Epidermal melanocyte (primary cell): ENCODE measurements at regions not wholly inside any gene's neighbourhood (a gene's known extent, or its start where the extent isn't known, plus 50 kb on each side); places are given as distances from the start of the nearest gene placed in this dataset.

Experiments used
- DNase-seq: peaks from one replicate; pipeline ENCODE4 v3.0.0; 2011; ENCODE audit warnings: low spot score; ENCODE audit not compliant: insufficient read length

GRCh38 chr1:98077691-98078090 lies 156.9 kb upstream of the DPYD start:
- no peak for DNase-seq

GRCh38 chr1:98075626-98076025 lies 154.8 kb upstream of the DPYD start:
- DNase-seq, result no peak

DNA sequence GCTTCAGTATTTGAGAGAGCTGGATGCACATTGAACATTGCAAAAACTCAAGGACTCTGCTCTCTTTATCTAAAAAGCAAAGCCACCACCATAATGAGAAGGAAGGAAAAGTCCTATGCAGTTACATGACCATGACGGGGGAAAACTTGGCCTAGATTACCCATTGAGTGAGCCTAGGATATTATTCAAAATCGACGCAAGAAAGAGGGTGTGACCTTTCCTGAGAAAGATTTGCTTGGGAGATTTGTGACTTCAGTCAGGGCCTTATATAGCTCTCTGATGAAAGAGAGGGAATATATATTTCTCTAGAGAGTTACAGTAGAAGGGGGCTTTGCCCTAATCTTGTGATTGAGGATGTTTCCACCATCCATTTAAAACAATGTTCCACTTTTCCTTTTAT lies 153.0 kb upstream of the DPYD start:
- DNase-seq, result no peak

- no peak for DNase-seq
These were observed 152.3 kb upstream of the DPYD start for GRCh38 chr1:98073106-98073505.

DNA sequence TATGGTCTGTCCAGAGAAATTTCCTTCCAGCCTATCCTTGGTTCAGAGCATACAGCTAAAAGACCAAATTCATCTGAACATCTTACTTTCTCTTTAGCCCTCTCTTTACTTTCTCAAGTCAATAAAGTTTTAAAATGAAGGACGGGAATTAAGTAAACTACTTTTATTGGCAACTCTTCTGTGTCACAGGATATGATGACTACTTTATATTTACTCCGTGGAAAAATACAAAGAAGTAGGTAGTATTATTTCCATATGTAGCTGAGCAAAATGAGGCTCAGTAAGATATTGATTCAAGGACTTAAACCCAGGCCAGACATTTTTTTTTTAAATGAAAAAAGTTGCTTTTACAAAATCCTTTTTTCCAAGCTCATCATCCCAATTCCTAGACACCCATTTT lies 151.2 kb upstream of the DPYD start:
- DNase-seq, result no peak

DNA sequence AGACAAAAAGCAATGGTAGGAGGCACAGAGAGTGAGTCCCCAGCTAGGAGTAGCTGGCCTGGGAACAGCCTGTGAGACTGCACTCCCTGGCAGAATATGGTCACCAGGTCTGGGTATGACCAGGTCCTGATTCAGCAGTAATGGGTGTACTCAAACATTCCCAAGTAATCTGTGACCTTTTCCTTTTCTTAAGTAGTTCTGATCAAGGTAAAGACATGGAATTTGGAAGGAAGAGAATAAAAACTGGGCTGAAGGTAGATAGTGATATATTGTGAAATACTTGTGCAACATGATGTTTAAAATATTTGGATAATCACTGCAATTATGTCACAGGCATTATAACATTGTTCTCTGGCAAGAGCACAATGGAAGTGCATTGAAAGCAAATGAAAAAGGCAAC lies 147.2 kb upstream of the DPYD start:
- no peak for DNase-seq

DNA sequence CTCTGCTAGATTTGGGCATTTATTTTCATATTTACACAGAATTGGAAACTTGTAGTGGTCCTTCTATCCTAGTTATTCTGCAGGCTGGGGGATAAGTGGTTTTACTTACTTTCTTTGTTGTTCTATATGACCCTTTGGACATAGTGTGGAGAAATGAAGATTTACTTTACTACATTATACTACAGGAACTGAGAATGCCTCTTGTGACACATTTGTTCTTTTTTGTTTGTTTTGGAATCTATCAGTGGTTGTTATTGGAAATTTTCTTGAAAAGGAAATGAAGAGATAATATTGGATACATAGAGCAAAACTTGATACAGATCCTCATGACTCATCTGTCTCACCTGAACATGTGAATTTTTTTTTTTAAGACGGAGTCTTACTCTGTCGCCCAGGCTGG lies 146.1 kb upstream of the DPYD start:
- no peak for DNase-seq

DNA sequence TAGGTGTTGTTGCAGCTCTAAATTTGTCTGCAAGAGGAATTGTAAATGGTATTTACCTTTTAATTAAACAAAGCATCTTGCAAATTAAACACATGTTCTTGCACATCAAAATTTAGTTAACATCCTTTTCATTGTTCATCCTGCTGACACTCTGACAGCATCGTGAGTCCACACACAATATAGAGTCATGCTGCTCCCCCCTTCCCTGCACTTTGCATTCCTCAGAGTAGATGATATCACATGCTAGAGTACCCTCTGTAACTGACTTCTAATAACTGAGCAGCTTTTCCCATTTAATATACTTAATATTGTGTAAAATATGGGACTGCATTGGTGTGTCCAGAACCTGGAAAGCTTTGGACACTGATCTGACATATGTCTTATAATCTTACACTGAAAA lies 138.8 kb upstream of the DPYD start:
- no peak for DNase-seq

DNA sequence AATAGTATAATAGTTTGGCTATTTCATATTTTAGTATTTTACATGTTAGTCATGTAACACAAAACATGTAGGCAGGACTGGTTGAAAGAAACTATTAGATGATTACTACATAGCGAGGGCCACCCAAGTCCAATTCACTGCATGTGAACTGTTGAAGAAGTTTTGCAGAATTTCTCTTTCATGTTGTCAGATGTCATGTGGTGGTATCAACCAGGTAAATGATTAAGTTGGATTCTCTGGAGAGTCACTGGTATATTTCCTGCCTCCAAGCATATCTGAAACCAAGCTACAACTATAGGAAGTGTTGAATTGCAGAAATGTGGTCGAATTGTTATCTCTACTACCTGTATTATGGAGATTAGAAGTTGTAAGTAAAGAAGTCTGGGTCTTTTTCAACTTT lies 137.8 kb upstream of the DPYD start:
- no peak for DNase-seq

DNA sequence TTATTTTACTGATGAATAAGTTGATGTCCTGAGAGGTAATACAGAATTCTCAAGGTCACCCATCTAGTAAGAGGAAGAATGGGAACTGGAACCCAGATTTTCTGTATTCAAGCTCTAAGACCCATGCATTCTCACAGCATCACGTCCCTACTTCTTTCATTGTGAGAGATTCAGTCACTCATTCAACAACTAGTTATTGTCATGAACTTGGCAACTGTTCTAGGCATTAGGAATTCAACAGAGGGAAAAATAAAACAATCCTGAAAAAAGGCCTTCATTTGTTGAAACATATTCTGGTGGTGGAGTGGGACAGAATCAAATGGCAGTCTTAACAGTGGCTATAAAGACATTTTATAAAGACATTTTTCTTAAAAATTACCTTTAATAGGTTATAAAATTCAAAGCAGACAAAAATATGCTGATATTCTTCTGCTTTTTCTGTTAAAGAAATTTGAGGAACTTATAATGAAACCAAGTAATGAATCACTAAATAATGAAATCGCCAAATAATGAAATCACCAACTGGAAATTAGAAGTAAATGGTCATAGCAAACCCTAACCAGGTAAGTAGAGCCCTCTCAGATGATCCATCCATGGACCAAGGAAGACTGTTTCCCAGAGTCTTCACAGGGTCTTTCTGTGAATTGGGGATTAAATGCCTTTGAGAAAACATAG lies 136.5 kb upstream of the DPYD start:
- DNase-seq, result no peak

DNA sequence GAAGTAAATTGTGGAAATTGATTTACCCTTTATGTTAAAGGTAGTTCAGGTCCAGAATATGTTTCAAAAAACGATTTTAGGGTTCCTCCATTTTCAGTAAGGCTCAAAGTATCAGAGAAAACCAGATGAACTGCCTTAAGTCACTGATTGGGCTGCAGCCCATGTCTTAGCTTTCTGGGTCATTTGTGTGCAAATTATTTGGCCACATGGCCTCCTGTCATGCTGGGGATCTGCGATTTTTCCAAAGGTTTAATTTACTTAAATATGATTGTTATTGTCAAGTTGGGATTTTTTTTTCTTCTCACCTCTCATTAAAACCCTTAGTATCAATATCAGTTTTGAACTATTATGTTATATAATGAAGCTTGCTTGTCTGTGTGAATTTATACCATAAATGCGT lies 135.9 kb upstream of the DPYD start:
- no peak for DNase-seq

DNA sequence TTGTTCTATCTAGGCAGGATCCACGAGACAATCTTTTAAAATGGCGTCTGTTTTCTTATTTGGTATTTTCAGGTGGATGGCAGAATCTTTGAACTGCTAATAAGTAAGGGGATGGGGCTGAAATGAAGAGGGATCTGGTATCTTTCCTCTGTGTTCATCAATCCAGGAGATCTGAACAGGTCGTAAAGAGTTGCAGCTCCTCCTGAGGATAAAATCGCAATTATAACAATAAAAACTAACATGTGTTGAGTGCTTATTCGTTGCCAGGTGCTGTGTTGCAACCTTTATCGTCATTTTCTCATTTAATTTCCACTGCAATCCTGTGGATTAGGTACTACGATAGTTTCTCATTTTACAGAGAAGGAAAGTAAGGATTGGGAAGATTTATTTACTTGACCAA lies 134.6 kb upstream of the DPYD start:
- DNase-seq, result no peak

- no peak for DNase-seq
These were observed 134.0 kb upstream of the DPYD start for GRCh38 chr1:98054786-98055185.

DNA sequence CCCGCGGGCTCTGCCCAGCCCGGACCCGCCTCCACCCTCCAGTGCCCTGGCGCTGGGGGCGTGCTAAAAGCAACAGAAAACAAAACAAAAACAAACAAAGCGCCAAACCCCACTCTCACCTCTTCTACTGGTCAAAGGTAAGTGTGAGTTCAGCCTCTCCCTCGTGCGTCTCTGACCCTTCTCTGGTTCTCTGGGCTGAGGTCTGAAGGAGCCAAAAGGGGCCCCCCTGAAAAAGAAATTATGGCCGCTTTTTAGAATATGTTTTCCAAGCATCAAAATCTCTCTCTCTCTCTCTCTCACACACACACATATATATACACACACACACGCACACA lies 133.5 kb upstream of the DPYD start:
- no peak for DNase-seq

DNA sequence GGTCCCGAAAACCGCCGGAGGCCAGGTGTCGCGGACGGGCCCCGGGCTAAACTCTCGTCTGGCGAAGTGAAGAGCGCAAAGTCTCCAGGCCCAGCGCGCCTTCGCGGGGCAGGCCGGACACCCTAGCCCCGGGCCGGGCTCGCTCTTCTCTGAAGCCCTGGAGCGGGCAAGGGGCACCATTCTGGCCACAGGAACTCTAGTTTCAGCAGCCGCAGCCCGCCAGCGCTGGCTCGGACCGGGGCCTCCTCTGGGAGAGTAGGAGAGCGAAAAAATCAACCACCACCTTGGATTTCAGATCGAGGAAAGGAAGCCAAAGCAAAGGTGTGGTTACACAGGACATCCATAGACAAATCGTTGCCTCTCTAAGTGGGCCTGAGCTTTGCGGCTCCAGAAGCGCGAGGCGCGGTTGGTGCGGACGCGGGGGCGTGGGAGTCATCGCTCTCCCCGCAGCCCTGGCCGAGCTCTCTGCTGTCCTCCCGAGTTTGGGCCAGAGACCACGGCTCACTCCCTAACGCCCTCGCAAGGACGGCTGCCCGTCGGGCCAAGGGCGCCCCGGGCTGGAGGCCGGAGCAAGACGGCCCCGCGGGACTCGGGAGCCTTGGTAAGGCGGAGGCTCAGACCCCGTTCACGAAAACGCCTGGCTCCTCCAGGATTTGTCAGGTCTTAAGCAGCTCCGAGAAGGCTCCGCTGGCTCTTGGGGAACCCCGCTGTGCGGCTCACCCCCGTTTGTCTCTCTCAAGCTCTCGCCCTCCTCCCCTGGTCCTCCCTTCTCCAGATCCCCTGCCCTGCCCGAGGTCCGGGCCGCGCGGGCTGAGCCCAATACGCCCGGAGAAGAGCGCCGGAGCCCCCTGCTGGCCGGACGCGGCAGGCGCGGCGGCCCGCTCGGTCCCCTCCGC lies 132.9 kb upstream of the DPYD start:
- DNase-seq, result peak; percentile 59

- peak; percentile 50 for DNase-seq
These were observed 130.3 kb upstream of the DPYD start for GRCh38 chr1:98051065-98051675.

DNA sequence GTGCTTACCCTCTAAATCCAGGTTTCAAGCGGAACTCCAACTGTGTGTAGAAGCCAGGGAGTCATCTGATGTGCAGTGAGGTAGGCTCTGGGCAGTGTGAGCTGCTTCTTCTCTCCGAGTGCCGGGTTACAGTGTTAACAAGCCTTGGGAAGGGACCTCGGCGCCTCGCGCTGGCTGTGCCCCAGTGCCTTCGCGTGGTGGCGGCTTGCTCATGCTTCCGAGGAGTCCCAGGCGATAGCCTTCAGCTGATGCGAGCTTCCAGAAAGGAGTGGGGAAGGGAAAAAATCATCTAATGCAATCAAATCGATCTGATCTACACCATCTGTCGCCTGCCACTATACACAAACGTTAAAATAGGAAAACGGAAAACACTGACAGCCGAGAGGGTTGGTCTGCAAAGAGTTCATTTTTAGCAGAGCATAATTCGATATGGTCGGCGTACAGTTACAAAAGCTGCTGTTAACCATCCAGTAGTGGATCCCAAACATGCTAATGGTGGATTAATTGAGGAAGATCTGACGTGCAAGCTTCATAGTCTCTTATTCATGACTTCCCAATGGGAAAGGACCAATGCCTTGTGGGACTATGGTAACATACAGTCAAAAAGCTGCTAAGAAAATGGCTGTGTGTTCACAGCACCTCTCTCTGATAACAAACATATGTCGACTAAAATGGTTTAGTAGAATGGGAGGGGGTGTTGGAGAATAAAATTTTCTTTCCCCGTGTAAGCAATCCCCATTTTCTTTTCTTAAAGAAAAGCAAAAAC lies 128.7 kb upstream of the DPYD start:
- no peak for DNase-seq

DNA sequence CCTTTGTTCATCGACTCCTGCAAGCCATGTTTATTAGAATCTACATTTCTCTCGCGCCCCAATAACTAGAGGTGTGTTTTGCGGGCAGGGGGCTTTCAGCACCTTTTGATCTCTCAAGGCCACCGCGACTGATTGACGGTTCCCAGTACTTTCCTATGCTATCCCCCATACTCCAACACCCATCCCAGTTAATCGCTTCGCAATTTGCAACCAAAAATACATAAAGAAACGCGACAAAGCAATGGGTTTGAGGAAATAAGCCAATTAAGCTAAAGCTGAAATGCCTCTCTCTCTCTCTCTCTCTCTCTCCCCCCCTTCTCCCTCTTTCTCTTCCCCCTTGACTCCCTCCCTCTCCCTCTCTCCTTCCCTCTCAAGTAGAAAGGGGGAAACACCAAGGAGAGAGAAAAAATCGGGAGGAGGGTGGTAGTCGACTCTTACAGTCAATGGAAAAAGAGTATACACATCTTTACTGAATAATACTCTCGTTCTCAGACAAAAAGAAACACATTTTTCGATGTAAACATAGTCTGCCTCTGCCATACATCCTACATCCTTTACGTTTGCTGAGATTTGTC lies 128.0 kb upstream of the DPYD start:
- DNase-seq, result no peak

DNA sequence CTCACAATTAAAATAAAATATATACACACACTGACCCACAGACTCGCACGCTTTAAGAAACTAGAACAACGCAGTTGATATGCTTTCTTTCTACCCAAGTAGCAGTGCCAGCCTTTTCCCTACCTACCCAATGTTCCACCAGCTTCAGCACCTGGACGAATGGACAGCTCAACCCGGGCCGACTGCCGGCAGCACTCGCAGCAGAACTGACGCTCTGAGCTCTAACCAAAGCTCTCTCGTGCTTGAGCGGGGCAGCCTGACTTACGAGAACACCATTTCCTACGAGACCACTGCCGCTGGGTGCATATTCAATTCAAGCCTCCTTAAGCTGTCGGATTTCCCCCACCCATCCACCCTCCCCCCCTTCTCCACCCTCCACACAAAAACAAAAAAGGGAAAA lies 127.4 kb upstream of the DPYD start:
- DNase-seq, result peak; percentile 32

DNA sequence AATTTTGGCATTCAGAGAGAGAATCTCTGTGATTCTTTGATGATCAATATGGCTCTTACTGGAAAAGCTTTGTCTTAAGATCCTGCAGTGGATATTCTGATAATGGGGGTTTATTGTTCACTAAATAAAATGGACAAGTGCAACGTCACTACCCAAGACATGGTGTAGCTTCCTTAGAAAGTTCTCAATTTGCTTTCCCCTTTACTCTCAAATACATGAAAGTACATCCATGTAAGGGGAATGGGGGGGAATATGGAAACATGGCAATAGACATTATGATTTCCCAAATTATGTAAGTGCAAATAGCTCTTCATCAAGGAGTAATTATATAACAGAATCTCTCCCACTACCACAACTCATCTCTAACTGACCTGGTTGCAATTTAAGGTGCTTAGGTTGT lies 126.3 kb upstream of the DPYD start:
- DNase-seq, result no peak

DNA sequence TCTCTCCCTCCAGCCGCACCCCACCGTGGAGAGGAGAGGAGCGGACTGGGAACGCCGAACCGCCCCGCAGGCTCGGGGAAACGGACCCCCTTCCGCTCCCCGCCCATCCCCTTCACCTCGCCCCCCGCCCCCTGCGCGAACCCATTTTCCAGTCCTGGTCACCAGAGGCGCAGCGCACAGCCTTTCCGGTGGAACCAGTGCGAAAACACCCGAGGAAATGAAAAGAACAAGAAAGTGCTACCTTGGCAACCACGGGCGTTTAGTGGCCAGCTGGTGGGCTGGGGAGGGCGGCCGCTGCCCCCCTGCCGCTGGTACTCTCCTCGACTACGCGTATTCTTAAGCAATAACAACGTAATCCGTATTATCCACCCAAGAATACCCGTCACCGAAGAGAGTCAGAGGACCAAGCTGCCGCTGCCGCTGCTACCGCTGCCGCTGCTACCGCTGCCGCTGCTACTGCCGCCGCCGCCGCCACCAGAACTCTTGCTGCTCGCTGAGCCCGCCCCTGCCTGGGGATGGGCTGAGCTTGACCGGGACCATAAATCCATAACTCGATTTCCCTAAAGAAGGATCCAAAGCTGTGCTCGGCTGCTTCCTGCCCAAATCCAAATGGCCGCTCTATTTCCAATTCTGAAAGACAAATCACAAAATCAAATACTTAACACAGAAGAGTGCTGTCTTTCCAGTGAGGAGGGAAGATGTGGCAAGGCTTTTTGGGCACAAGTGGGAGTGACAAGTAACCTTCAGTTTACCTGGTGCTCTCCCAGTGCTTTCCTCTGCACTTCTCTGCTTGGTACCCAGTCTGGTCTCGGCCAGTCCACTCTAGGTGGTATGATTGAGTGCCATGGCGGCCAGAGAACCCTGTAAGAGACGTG lies 125.2 kb upstream of the DPYD start:
- no peak for DNase-seq
